ENCODE measurements at regions not wholly inside any gene's neighbourhood (a gene's known extent, or its start where the extent isn't known, plus 50 kb on each side); places are given as distances from the start of the nearest gene placed in this dataset.

DNA sequence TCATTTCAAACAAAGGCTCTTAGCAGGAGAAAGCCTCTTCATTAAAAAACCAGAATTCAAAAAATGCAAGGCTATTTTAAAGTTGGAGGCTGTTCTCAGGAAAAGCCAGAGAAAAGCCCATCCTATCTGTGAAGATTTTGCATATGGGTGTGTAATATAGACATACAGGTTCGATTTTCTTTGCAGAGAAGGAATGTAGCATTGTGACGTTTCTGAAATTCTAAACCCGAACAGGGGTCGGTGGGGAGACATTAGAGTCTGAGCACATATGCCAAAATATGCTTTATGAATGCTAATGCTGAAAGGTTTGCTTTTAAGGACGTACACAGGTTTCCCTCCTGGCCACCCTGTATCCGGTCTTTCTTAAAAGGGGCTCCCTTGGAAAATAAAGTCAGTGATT is 363.1 kb upstream of the PAPPA start:
- TF ChIP-seq, protein P1, sequence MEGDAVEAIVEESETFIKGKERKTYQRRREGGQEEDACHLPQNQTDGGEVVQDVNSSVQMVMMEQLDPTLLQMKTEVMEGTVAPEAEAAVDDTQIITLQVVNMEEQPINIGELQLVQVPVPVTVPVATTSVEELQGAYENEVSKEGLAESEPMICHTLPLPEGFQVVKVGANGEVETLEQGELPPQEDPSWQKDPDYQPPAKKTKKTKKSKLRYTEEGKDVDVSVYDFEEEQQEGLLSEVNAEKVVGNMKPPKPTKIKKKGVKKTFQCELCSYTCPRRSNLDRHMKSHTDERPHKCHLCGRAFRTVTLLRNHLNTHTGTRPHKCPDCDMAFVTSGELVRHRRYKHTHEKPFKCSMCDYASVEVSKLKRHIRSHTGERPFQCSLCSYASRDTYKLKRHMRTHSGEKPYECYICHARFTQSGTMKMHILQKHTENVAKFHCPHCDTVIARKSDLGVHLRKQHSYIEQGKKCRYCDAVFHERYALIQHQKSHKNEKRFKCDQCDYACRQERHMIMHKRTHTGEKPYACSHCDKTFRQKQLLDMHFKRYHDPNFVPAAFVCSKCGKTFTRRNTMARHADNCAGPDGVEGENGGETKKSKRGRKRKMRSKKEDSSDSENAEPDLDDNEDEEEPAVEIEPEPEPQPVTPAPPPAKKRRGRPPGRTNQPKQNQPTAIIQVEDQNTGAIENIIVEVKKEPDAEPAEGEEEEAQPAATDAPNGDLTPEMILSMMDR (IDR thresholded peaks at IDR 0.05) = no peak
- no peak for TF ChIP-seq POLR2A (IDR thresholded peaks at IDR 0.05)
- no peak for TF ChIP-seq POLR2AphosphoS5 (IDR thresholded peaks at IDR 0.05)

Measured in prostate gland (tissue), 2 donors.